Muscle of back (tissue), 3 donors: ENCODE measurements at regions not wholly inside any gene's neighbourhood (a gene's known extent, or its start where the extent isn't known, plus 50 kb on each side); places are given as distances from the start of the nearest gene placed in this dataset.

Experiments
- DNase-seq, 3 donors: peaks; one replicate each; pipeline versions ENCODE4 v3.0.0 to v3.0.0-alpha.2; 2013

DNA sequence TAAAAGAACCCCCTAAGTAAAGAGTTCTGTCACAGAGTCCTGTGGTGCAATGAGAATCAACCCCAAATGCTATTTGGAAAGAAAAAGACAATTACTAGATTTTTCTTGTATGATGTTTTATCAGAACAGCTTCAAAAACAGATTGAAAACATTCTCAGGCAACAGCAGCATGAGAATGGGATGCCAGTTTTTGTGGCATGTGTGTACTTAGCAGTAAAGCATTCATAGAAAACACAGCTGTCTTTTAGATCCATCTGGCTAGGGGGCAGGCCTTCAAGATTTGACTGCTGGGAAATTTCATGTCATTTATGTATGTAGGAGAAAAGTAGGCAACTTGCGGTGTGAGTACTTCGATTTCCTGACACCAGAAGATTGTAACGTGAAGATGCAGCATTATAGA is 170.5 kb upstream of the HTR2A start:
- DNase-seq, result no peak

DNA sequence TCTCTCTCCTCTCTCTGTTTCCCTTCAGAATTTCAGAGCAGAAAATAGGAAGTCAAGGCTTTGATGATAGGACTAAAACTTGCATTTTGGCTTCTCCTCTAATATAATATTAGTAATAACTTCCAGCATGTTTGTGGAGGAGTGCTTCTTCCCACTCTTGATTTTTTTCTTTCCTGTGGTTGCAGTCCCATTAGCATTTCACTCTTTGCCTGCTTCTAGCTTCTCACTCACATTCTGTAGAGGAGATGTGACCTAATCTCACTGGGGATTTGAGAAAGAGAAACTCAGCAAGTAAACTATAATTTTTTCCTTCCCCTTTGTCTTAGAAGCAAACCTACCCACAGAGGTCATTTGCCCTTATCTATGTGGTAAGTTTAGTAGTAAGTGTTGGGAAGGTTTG is 169.4 kb upstream of the HTR2A start:
- DNase-seq, result peak in 2 of 3 donors; percentile 2 to 11

DNA sequence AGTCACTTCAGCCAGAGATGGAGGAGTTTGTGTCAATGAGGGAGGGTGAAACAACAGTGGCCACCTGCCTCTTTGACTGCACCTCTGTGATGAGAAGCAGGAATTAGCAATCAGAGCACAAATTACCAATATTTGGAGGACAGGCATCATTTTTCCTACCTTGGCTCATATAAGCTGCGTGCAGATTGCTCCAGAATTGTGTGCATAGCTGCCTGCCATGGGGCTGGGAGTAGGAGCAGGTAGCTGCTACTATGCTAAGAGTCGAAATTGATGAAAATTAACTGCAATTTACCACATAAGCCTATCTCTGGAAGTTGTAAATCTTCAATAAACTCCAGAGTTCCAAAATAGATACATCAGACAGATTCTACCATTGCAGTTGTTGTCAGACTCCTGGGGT is 167.5 kb upstream of the HTR2A start:
- no peak for DNase-seq

DNA sequence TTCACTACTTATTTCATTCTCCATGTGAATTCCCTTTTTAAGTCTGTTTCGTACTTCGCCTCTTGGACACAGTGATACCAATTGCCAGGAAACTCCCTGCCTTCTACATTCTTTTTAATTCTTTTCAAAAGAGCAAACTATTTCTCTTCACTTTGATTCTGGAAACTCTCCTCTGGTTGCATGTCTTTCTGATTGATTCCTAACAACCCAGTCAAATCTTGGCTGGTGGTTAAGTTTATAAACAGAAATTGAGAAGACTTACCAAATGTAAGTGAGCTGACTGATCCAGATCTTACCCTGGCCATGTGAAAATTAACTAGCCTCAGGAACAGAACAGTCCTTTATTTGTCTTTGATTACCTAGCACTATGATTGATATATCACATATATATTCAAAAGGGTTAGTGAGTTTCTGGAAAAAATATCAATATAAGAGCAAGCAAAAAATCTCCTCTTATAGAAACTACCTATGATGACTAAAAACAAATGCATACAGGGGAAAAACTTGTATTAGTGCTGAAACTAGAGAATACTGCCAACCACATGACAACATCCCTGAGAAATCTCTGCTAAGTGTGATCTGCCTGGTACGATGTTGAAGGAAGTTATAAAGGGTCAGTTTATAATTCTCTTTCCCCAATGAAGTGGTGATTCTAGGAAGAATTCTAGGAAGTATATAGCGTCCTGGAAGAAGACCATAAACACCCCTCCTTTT is 152.6 kb upstream of the HTR2A start:
- no peak for DNase-seq

DNA sequence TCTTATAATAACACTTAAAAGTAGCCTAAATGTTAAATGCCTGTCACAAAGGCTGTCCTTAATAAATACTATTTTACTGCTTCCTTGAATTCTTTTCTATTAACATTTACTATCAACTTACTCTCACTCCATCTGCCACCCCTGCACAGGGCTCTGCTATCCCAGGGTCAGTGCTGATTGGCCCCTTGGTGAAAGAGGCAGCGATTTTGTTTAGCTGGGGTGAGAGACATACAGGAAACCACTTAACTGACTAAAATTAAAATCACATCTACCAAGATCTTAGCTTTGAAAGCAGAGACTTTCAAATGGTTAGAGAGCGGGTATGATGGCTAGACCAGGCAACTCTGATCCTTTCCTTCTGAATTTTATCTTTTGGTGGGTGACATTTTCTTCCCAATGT is 149.9 kb upstream of the HTR2A start:
- no peak for DNase-seq

DNA sequence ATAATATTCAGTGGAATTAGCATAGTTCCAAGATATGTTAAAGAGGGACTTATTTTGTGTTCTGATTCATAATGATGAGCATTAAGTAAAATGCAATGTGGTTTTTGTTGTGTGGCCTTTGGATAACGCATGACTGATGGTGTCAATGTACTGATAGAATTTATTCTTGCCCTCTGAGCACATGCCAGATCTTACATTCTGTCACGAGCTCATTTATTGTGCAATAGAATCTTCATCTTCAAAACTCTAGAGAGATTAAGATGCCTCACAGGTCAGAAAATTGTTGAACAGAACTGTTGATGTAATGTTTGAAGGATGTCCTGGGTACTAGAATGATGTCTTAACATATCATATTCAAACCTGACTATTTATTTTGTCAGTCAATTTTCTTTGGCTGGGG is 148.0 kb upstream of the HTR2A start:
- DNase-seq, result no peak

DNA sequence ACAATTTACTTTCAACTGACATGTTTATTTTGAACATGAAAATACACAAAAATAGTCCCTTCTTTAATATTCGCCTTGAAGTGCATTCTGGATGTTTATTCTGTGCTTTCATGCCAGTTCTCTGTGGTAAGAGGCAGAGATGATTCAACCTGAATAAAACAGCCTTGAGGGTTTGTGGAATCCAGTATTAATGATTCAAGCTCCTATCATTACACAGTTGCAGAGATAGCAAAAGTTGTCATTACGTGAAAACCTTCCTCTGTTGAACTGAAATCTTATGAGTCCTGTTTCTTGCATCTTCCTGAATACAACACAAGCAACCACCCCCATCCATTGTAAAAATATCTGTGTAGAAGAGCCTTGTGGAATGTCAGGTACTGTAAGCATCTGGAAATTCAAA is 142.3 kb upstream of the HTR2A start:
- peak in 1 of 3 donors; percentile 51 for DNase-seq

DNA sequence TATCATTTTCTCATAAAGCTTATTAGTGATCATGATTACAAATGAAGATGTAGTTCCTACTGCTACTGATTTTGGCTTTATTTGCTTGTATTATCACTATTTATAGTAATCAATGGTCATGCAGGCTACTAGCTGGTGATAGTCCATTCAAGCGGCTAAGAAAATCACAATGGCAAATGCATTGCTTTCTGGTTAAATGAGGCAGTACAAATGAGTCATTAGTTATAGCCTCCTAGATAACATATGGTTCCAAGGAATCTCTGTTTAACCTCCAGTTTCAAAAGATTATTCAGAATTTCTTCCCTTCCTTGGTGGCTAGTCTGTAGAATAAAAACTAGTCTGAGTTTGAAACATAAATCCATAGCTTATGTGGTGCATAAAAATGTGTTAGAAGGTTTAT is 141.3 kb upstream of the HTR2A start:
- DNase-seq, result no peak

DNA sequence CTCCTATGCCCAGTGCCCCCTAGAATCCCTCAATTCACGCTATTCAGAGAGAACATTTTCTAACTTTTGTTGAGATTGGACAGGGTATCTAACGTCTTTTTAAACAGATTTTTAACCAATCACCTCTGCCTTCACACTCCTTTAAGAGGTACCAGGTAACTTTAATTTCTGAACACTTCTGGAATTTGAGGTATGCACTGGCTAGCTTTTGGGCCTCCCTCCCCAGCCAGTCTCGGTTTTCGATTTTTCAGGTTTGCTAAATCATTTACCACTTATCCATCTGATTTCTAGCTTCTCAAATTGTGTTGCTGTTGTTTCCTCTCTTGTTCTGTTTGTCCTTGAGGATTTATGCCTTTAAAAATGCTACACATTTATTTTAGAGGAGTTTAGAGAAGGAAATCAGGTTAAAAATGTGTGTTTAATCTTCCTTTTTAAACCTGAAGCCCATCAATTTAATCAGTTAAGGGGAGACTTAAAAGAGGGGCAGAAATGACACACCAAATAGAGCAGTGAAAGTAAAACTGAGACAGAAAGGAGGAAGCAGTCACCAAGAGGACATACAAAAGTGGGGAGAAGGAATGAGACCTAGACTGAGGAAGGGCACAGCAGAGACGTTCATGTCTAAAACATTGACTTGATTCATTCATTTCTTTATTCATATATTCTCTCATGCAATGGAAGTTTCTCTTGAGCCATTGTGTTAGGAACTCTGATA is 139.6 kb upstream of the HTR2A start:
- no peak for DNase-seq

DNA sequence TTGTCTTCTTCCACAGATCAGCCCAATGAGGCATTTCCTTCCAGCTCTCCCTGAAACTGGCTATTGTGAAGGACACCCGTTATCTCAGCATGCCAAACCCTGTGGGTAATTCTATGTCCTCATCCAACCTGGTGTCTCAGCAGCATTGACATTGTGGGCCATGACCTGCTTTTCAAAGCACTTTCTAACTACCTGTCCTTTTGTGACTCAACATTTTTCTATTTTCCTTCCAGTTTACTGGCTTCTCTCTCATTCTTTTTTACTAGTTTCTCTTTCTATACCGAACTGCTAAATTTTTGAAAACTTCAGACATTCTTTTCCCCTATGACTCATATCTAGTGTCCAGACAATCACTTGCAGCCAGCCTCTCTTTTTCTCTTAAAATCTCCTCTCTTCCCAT is 136.4 kb upstream of the HTR2A start:
- DNase-seq, result peak in 1 of 3 donors; percentile 13

DNA sequence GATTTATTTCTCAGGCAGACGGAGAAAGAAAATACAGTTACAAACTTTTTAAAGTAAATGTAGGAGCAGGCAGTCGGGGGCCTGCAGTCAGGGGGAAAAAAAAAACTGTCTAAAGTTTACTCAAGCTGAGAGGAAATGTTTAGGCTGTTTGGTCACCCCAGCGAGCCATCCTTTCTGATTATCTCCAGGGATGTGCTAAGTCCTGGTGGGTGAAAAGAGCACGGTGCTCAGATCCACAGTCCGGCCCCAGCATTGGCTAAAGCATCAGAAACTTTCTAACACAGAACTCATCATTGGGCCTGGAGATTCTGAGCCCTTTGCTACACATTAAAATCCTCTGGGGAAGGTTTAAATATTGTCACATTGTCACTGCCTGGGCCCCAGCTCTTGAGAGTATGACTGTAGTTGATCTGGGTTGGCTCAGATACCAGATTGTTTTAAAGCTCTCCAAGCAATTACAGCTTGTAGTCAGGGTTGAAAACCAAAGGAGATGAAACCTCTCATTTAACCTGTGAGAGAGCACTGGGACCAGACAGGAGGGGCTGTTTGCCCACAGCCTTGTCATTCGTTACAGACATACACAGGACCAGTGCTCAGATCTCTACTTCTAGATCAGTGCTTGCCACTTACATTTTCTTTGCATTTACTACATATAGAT is 131.1 kb upstream of the HTR2A start:
- DNase-seq, result no peak

DNA sequence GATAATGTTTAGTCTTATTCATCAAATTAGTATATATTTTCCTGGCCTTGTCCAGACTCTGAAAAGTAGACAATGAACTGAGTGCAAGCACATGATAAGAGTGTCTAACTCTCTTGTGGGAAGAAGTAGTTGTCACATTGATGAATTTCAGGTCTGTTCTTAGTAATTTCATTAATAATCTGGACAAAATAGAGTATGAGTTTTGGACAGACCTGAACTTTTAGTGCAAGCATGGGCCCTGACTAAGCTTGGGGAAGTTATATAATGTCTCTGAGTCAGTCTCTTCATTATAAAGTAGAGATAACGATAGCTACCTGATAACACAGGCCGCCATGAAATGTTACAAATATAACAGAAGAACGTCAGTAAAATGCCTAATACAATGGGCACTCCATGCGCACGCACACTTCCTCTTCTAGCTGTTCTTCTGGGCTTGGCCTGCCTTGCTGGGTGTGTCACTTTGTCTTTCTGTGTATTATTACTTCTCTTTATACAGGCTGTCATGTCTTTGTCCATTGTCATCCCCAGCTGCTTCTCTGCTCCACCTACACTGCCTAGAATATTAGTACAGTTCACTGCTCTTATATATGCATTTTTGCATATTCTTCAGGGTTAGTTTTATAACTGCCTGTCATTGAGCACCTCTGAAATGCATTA is 129.1 kb upstream of the HTR2A start:
- DNase-seq, result no peak

DNA sequence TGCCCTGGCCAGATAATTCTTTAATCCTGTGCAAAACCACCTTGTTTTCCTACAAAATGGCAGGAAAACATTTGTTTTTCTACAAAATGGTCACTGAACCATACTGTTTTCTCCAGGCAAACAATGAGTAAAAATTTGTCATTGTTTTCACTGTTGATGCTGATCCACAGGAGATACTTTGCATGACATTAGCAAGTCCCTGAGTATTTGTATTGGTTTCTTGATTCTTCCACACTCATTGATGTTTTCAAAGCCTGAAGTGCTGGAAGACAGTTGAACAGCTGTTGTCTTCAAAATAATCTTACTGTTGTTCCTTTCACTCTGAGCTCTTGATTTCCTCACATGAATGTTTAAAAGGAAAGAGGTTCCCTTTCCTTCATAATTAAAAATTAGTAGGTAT is 123.1 kb upstream of the HTR2A start:
- DNase-seq, result no peak

DNA sequence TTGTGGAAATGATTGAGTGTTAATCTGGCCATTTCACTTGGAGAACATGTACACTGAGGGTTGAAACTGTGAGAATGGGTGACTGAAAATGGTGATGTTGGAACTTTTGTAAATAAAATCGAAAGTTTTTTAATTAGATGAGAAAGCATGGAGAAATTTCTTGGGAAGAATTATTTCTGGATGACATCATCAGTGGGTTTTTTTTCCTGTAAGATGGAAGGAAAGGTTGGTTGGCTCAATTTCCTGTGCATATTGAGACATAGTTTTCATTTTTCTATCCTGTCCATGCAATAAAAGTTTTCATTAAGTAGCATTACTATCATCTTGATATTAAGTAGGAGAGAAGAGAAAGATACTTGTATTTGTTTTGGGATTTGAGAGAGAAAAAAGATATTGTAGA is 120.6 kb upstream of the HTR2A start:
- DNase-seq, result no peak

DNA sequence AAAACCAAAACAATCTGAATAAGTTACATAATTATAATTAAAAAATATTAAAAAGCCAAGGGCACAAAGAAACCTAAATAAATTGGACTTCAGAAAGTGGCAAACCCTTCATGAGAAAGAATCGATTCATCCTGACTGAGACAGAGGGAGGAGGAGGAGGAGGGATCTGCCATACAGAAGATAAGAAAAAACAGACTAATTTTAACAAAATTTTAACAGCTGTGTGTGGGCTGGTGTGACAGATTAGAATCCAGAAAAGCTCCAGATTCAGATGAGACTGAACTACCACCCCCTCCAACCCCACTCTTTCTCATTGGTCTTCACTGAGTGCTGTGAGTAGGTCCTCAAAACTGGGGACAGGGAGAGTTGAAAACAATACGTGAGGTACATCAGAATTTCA is 111.5 kb upstream of the HTR2A start:
- no peak for DNase-seq

DNA sequence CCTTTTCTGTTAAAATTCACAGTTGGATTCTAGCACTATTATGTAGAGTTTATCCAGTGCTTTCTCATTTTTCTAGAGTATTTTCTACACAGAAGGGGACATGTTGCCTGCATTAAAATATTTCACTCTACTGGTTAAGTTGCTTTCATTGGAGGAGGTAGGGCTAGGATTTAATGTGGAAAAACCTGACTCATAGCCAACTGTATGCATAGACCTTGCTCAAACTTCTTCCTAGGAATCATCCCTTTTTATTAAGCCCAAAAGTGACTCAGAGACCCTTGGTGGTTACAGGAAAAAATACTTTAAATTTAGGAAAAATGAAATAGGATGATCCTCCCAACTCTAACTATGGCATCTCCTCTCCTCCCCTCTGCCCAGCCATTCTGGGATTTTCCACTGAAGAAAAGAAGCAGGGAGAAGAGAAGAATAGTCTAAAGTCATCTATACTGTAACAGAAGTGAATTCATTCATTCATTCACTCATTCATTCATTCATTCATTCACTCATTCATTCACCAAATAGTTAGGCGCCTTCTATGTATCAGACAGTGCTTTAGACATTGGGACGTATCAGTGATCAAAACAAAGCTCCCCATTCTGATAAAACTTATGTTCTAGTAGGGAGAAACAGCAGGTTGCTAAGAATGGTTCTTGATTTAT is 109.0 kb upstream of the HTR2A start:
- peak in 1 of 3 donors; percentile 55 for DNase-seq

DNA sequence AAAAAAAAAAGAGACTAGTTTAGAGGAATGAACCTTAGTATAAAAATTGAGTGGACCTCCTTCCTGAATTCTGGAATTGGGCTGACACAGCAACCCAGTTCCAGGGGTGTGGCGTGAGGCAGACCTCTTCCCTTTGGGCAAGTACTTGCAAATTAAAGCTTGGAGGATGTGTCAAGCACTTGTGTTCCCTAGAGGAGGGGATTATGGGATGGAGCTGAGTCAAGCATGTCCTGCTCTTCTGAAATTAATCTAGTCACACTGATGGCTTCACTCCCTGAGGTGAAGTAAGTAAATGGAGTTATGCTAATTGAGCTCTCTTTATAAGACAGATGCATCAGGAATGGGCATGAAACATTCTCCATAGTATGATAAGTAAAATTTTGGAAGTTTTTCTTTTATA is 107.7 kb upstream of the HTR2A start:
- DNase-seq, result no peak

DNA sequence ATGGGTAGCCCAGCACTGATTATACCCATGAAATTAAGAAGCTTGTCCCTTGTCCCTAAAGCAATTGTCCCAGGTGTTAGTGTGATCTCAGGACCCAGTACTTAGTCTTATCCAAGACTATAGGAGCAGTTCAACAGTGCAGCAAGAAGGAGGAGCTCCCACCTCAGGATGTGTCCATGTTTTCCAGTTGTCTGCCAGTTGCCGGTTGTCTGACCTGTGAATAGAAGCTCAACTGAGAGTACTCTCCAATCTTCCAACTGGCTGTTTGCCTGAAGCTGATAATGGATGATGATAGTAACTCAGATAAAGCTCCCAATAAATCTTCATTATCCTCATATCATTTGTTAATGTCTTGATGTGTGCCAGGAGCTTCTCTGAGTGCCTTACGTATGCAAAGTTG is 107.2 kb upstream of the HTR2A start:
- peak in 2 of 3 donors; percentile 6 to 24 for DNase-seq

DNA sequence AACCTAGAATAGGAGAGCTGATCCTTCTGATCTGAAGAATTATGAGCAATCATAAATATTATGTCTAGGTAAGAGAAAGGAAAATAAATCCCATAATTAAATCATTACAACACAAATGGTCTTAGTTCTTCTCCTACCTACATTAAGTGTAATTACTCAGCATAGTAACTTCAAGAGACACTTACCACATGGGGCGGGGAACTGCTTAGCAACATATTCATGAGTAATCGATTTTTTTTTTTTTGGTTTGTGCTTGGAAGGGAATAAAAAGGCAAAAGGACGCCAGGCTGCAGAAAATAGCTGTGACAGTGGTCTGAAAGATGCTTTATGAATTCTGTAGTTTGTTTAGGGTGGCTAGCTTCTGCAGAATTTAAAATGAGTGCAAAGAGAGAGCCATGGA is 103.3 kb upstream of the HTR2A start:
- no peak for DNase-seq

DNA sequence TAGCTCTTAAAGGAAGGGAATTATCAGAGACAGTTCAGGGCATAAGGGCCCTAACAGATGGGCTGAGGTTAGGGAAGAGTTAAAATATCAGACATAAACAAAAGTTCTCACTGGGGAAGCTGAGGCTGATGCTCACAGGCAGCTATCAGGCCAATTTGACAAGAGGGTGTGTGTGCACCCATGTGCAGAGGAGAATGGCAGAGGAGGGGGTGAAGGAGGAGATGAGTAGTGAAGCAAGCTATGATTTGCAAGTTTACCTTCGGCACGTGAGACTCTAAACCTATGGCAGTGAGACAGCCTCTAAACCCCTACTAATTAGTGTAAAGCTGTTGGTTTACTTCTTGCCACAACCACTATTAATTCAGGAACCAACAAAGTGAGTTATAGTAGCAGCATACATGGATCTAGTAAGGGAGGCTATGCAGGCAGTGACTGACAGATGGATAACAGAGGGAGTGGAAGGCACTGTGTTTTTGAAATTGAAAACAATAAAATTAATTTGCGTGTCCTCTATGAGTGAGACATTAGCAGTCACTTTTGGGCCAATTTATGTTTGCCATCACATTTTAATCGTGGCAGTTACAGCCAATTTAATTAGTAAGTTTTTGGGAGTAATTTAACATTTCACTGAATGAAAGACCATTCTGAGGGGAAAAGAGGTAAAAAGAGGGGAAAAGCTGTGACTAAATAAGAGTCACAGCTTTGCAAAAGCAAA is 99.6 kb upstream of the HTR2A start:
- DNase-seq, result no peak

DNA sequence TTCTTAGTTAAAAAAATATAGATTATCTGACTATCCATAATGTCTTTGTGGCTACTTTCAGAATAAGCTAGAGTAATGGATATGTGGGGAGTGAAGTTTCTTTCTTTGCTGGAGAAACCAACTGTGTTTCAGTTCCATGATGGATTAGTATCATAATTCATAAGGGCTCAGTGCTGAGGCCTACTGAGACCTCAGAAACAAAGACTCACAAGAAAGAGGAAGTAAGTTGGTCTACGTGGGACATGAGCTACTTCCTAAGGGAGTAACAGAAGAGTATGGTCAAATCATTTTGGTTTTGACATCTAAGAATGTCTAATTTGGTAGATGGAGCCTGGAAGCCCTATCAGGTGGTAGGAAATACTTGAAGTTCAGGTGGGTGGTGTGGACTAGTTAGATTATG is 99.0 kb upstream of the HTR2A start:
- DNase-seq, result no peak

DNA sequence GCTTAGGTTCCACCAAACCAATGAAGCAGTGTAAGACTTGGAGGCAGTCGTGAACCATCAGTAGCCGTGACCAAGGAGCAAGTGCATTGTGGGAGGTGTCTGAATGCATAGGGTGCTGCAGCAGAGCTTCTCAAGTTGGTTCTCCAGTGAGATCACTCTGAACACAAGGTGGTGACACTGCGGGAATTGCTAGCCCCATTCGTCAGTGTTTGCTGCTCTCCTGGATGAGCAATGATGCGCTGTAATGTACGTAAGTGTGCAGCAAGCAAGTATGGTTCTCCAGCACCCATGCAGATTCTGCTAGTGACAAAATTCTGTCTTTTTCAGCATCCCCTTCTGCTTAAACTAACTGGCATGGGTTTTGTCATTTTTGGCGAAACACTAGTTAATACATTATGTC is 97.6 kb upstream of the HTR2A start:
- no peak for DNase-seq
